ENCODE measurements at regions not wholly inside any gene's neighbourhood (a gene's known extent, or its start where the extent isn't known, plus 50 kb on each side); places are given as distances from the start of the nearest gene placed in this dataset.
A peak's percentile ranks its signal among the peaks of the same experiment; 100 is the strongest.

GRCh38 chr4:186481998-186482790 lies 73.2 kb downstream of the MTNR1A start:
- no peak for DNase-seq
- Histone ChIP-seq H3K4me3 (ENCODE audit: low read length) (no peak overlapping the region), H3K27ac (ENCODE audit: low read depth, low read length) (no peak overlapping the region), H3K9me3 (ENCODE audit: low read length) (no peaks in the 10 kb centered on the region), H3K36me3 (ENCODE audit: insufficient read depth, low read length) (no peaks in the 10 kb centered on the region), H3K27me3 (ENCODE audit: insufficient read depth, low read length, poor library complexity, severe bottlenecking) (no peaks in the 10 kb centered on the region), H3K4me1 (ENCODE audit: insufficient read depth, low read length) (no peaks in the 10 kb centered on the region)
- H3K4me1 Mint-ChIP-seq: no peaks in the 10 kb centered on the region
- ChIA-PET CTCF (no interaction called here), POLR2A (no interaction called here)
- no peaks in the 10 kb centered on the region for H3K27me3 Mint-ChIP-seq
- H3K36me3 Mint-ChIP-seq: no peaks in the 10 kb centered on the region
- H3K9me3 Mint-ChIP-seq: peaks cover 0 to 7% (median 2%) of the 10 kb centered on the region in 5 donors
- peak overlapping the region in 1 of 8 donors; percentile 24 for H3K27ac Mint-ChIP-seq
- no peak overlapping the region for H3K4me3 Mint-ChIP-seq

- POLR2A ChIA-PET: no interaction called here
- CTCF ChIA-PET: no interaction called here
- no peaks in the 10 kb centered on the region for H3K36me3 ChIP-seq (ENCODE audit: insufficient read depth, low read length)
- DNase-seq: no peak
- H3K27ac Mint-ChIP-seq: no peak overlapping the region
- no peak overlapping the region for H3K27ac ChIP-seq (ENCODE audit: low read depth, low read length)
- H3K36me3 Mint-ChIP-seq: no peaks in the 10 kb centered on the region
- H3K4me1 Mint-ChIP-seq: no peaks in the 10 kb centered on the region
- H3K27me3 Mint-ChIP-seq: peaks cover 0 to 5% of the 10 kb centered on the region in 2 donors
- H3K4me3 ChIP-seq (ENCODE audit: low read length): no peak overlapping the region
- peaks cover 0 to 6% (median 0%) of the 10 kb centered on the region in 5 donors for H3K9me3 Mint-ChIP-seq
- H3K4me3 Mint-ChIP-seq: no peak overlapping the region
- H3K4me1 ChIP-seq (ENCODE audit: insufficient read depth, low read length): no peaks in the 10 kb centered on the region
- H3K9me3 ChIP-seq (ENCODE audit: low read length): no peaks in the 10 kb centered on the region
- no peaks in the 10 kb centered on the region for H3K27me3 ChIP-seq (ENCODE audit: insufficient read depth, low read length, poor library complexity, severe bottlenecking)
Measured at GRCh38 chr4:186475202-186475601, 80.2 kb downstream of the MTNR1A start.

- no peak overlapping the region for H3K4me3 ChIP-seq (ENCODE audit: low read length)
- ChIA-PET POLR2A (no interaction called here), CTCF (no interaction called here)
- no peak for DNase-seq
- no peaks in the 10 kb centered on the region for H3K36me3 Mint-ChIP-seq
- H3K27me3 ChIP-seq (ENCODE audit: insufficient read depth, low read length, poor library complexity, severe bottlenecking): no peaks in the 10 kb centered on the region
- peaks cover 0 to 6% (median 0%) of the 10 kb centered on the region in 5 donors for H3K9me3 Mint-ChIP-seq
- H3K4me1 ChIP-seq (ENCODE audit: insufficient read depth, low read length): no peaks in the 10 kb centered on the region
- H3K4me1 Mint-ChIP-seq: no peaks in the 10 kb centered on the region
- no peaks in the 10 kb centered on the region for H3K9me3 ChIP-seq (ENCODE audit: low read length)
- no peaks in the 10 kb centered on the region for H3K36me3 ChIP-seq (ENCODE audit: insufficient read depth, low read length)
- no peak overlapping the region for H3K27ac Mint-ChIP-seq
- H3K4me3 Mint-ChIP-seq: no peak overlapping the region
- peaks cover 1 to 5% of the 10 kb centered on the region in 2 donors for H3K27me3 Mint-ChIP-seq
- H3K27ac ChIP-seq (ENCODE audit: low read depth, low read length): no peak overlapping the region
Measured at GRCh38 chr4:186473933-186474332, 81.4 kb downstream of the MTNR1A start.

GRCh38 chr4:186472948-186473347 lies 82.4 kb downstream of the MTNR1A start:
- no peak overlapping the region for H3K4me3 ChIP-seq (ENCODE audit: low read length)
- POLR2A ChIA-PET: no interaction called here
- Mint-ChIP-seq H3K9me3 (peaks cover 0 to 9% (median 0%) of the 10 kb centered on the region in 5 donors), H3K36me3 (no peaks in the 10 kb centered on the region), H3K4me3 (no peak overlapping the region), H3K27ac (no peak overlapping the region), H3K27me3 (peaks cover 1 to 5% of the 10 kb centered on the region in 2 donors), H3K4me1 (no peaks in the 10 kb centered on the region)
- no peaks in the 10 kb centered on the region for H3K4me1 ChIP-seq (ENCODE audit: insufficient read depth, low read length)
- no peaks in the 10 kb centered on the region for H3K36me3 ChIP-seq (ENCODE audit: insufficient read depth, low read length)
- no peak overlapping the region for H3K27ac ChIP-seq (ENCODE audit: low read depth, low read length)
- H3K9me3 ChIP-seq (ENCODE audit: low read length): no peaks in the 10 kb centered on the region
- CTCF ChIA-PET: no interaction called here
- H3K27me3 ChIP-seq (ENCODE audit: insufficient read depth, low read length, poor library complexity, severe bottlenecking): no peaks in the 10 kb centered on the region
- no peak for DNase-seq

GRCh38 chr4:186471441-186471840 lies 83.9 kb downstream of the MTNR1A start:
- Histone ChIP-seq H3K27ac (ENCODE audit: low read depth, low read length) (no peak overlapping the region), H3K36me3 (ENCODE audit: insufficient read depth, low read length) (no peaks in the 10 kb centered on the region), H3K4me1 (ENCODE audit: insufficient read depth, low read length) (no peaks in the 10 kb centered on the region), H3K27me3 (ENCODE audit: insufficient read depth, low read length, poor library complexity, severe bottlenecking) (no peaks in the 10 kb centered on the region), H3K9me3 (ENCODE audit: low read length) (no peaks in the 10 kb centered on the region), H3K4me3 (ENCODE audit: low read length) (no peak overlapping the region)
- H3K27me3 Mint-ChIP-seq: peaks cover 1 to 5% of the 10 kb centered on the region in 2 donors
- no peak for DNase-seq
- no peaks in the 10 kb centered on the region for H3K36me3 Mint-ChIP-seq
- H3K9me3 Mint-ChIP-seq: peaks cover 0 to 9% (median 0%) of the 10 kb centered on the region in 5 donors
- no peak overlapping the region for H3K4me3 Mint-ChIP-seq
- no peak overlapping the region for H3K27ac Mint-ChIP-seq
- no peaks in the 10 kb centered on the region for H3K4me1 Mint-ChIP-seq
- ChIA-PET CTCF (no interaction called here), POLR2A (no interaction called here)

GRCh38 chr4:186458050-186458449 lies 97.3 kb downstream of the MTNR1A start:
- Histone ChIP-seq H3K27ac (ENCODE audit: low read depth, low read length) (no peak overlapping the region), H3K4me1 (ENCODE audit: insufficient read depth, low read length) (no peaks in the 10 kb centered on the region), H3K27me3 (ENCODE audit: insufficient read depth, low read length, poor library complexity, severe bottlenecking) (no peaks in the 10 kb centered on the region), H3K36me3 (ENCODE audit: insufficient read depth, low read length) (no peaks in the 10 kb centered on the region), H3K4me3 (ENCODE audit: low read length) (no peak overlapping the region), H3K9me3 (ENCODE audit: low read length) (no peaks in the 10 kb centered on the region)
- H3K9me3 Mint-ChIP-seq: peaks cover 3 to 14% (median 5%) of the 10 kb centered on the region in 5 donors
- no peak for DNase-seq
- no peak overlapping the region for H3K4me3 Mint-ChIP-seq
- no peak overlapping the region for H3K27ac Mint-ChIP-seq
- no peaks in the 10 kb centered on the region for H3K4me1 Mint-ChIP-seq
- no peaks in the 10 kb centered on the region for H3K36me3 Mint-ChIP-seq
- ChIA-PET CTCF (no interaction called here), POLR2A (no interaction called here)
- H3K27me3 Mint-ChIP-seq: peaks cover 0 to 9% of the 10 kb centered on the region in 2 donors

GRCh38 chr4:186451982-186452381 lies 103.4 kb downstream of the MTNR1A start:
- Mint-ChIP-seq H3K4me1 (no peaks in the 10 kb centered on the region), H3K9me3 (peaks cover 15 to 36% (median 28%) of the 10 kb centered on the region in 5 donors), H3K27me3 (peaks cover 0 to 1% of the 10 kb centered on the region in 2 donors), H3K4me3 (no peak overlapping the region), H3K36me3 (no peaks in the 10 kb centered on the region), H3K27ac (no peak overlapping the region)
- CTCF ChIA-PET: no interaction called here
- Histone ChIP-seq H3K4me1 (ENCODE audit: insufficient read depth, low read length) (no peaks in the 10 kb centered on the region), H3K9me3 (ENCODE audit: low read length) (peaks cover 4% of the 10 kb centered on the region), H3K4me3 (ENCODE audit: low read length) (no peak overlapping the region), H3K36me3 (ENCODE audit: insufficient read depth, low read length) (no peaks in the 10 kb centered on the region), H3K27ac (ENCODE audit: low read depth, low read length) (no peak overlapping the region), H3K27me3 (ENCODE audit: insufficient read depth, low read length, poor library complexity, severe bottlenecking) (no peaks in the 10 kb centered on the region)
- DNase-seq: no peak
- POLR2A ChIA-PET: no interaction called here

- no peak for DNase-seq
- no peaks in the 10 kb centered on the region for H3K4me1 Mint-ChIP-seq
Measured at GRCh38 chr4:186449954-186450353, 105.4 kb downstream of the MTNR1A start.

More at GRCh38 chr4:186449954-186450353, 105.4 kb downstream of the MTNR1A start:
- ChIA-PET POLR2A (no interaction called here), CTCF (no interaction called here)
- Histone ChIP-seq H3K9me3 (ENCODE audit: low read length) (peaks cover 4% of the 10 kb centered on the region), H3K4me1 (ENCODE audit: insufficient read depth, low read length) (no peaks in the 10 kb centered on the region), H3K4me3 (ENCODE audit: low read length) (no peak overlapping the region), H3K27me3 (ENCODE audit: insufficient read depth, low read length, poor library complexity, severe bottlenecking) (no peaks in the 10 kb centered on the region), H3K36me3 (ENCODE audit: insufficient read depth, low read length) (no peaks in the 10 kb centered on the region), H3K27ac (ENCODE audit: low read depth, low read length) (no peak overlapping the region)
- Mint-ChIP-seq H3K27ac (no peak overlapping the region), H3K27me3 (peaks cover 0 to 1% of the 10 kb centered on the region in 2 donors), H3K4me3 (no peak overlapping the region), H3K36me3 (no peaks in the 10 kb centered on the region), H3K9me3 (peaks cover 13 to 34% (median 28%) of the 10 kb centered on the region in 5 donors)
